NB4 (cell line): ENCODE measurements at regions not wholly inside any gene's neighbourhood (a gene's known extent, or its start where the extent isn't known, plus 50 kb on each side); places are given as distances from the start of the nearest gene placed in this dataset.

Experiments used
- POLR2A ChIP-seq: IDR thresholded peaks from 2 replicates; pipeline ENCODE4 v1.6.1; 2011; ENCODE audit warnings: mild to moderate bottlenecking; ENCODE audit not compliant: insufficient read length; ENCODE audit errors: extremely low read depth
- TF ChIP-seq, protein P1 (sequence below): IDR thresholded peaks from one replicate; pipeline ENCODE4 v1.5.1; 2012; ENCODE audit warnings: low read depth, low read length

DNA sequence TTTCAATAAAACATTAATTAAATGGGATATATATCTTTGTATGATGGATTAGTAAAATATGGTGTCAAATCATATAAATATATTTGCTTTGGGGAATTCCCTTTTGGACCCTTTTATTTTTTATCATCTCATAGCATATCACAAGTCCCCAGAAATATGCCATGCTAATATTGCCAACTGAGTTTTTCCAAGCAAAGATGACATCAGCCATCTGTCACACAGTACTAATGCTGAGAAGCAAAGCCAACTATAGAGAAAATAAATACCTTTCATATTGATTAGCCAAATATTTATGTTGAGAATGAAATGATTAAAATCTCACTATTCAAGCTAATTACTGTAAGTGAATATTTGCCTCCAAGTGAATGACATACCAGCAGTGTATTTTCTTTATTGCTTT lies 575.3 kb downstream of the ETV1 start:
- TF ChIP-seq, protein P1, sequence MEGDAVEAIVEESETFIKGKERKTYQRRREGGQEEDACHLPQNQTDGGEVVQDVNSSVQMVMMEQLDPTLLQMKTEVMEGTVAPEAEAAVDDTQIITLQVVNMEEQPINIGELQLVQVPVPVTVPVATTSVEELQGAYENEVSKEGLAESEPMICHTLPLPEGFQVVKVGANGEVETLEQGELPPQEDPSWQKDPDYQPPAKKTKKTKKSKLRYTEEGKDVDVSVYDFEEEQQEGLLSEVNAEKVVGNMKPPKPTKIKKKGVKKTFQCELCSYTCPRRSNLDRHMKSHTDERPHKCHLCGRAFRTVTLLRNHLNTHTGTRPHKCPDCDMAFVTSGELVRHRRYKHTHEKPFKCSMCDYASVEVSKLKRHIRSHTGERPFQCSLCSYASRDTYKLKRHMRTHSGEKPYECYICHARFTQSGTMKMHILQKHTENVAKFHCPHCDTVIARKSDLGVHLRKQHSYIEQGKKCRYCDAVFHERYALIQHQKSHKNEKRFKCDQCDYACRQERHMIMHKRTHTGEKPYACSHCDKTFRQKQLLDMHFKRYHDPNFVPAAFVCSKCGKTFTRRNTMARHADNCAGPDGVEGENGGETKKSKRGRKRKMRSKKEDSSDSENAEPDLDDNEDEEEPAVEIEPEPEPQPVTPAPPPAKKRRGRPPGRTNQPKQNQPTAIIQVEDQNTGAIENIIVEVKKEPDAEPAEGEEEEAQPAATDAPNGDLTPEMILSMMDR: no peak
- no peak for TF ChIP-seq POLR2A
